AG04450 (cell line): ENCODE measurements at regions not wholly inside any gene's neighbourhood (a gene's known extent, or its start where the extent isn't known, plus 50 kb on each side); places are given as distances from the start of the nearest gene placed in this dataset.

Source experiments
- CTCF ChIA-PET: fragments of 300-600, 350-600 bp; formaldehyde crosslinking; extraction: SDS; loops from one replicate; lab custom pipeline; 2022; ENCODE audit warnings: antibody characterized with exemption, inconsistent platforms; lab: Charles Lee
- POLR2A ChIA-PET: fragments of 350-600 bp; formaldehyde crosslinking; extraction: SDS; loops from one replicate; lab custom pipeline; 2021; ENCODE audit warnings: antibody characterized with exemption, inconsistent platforms; lab: Yijun Ruan, JAX
- DNase-seq: peaks from one replicate; pipeline ENCODE4 v3.0.0-alpha.2; 2011; ENCODE audit warnings: low read depth, low spot score
- H3K27ac ChIP-seq: one replicate; pipeline ENCODE4 v1.5.1; 2012; ENCODE audit warnings: low read depth, low read length, control low read depth
- H3K27me3 ChIP-seq: one replicate; pipeline ENCODE4 v1.6.0; 2012; ENCODE audit warnings: low read length; ENCODE audit not compliant: control insufficient read depth, insufficient read depth
- H3K4me3 ChIP-seq: 2 replicates; pipeline ENCODE4 v1.5.1; 2011; ENCODE audit warnings: mild to moderate bottlenecking, low read depth, low read length, control low read depth
- H3K9me3 ChIP-seq: 2 replicates; pipeline ENCODE4 v1.5.1; 2012; ENCODE audit warnings: low read length; ENCODE audit not compliant: control insufficient read depth, insufficient read depth
- TF ChIP-seq, protein P1 (sequence below): IDR thresholded peaks from 2 replicates; pipeline ENCODE4 v1.5.1; 2011; ENCODE audit warnings: low read depth, low read length, control low read depth, inconsistent platforms

DNA sequence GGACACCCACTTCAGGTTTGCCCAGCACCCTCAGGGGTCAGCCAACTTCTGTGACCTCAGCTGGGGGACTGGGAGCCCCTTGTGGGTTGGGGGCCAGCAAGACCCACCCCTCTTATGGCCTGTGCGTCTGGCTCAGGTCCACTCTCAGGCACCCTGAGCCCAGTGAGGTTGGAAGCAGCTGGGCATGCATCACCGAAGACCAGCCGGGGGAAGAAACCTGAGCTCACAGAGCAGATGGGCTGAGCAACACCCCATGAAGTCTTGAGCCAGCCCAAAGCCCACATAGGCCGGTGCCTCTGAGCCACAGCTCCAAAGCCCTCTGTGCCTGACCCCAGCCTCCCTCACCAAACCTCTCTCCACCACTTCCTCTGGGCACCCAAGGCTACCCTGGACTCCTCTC lies 166.7 kb downstream of the RBFOX3 start:
- Histone ChIP-seq H3K4me3 (no peak overlapping the region), H3K27me3 (no peaks in the 10 kb centered on the region), H3K27ac (no peak overlapping the region), H3K9me3 (no peaks in the 10 kb centered on the region; the same call in 1 of the 2 replicates)
- DNase-seq = no peak
- TF ChIP-seq, protein P1, sequence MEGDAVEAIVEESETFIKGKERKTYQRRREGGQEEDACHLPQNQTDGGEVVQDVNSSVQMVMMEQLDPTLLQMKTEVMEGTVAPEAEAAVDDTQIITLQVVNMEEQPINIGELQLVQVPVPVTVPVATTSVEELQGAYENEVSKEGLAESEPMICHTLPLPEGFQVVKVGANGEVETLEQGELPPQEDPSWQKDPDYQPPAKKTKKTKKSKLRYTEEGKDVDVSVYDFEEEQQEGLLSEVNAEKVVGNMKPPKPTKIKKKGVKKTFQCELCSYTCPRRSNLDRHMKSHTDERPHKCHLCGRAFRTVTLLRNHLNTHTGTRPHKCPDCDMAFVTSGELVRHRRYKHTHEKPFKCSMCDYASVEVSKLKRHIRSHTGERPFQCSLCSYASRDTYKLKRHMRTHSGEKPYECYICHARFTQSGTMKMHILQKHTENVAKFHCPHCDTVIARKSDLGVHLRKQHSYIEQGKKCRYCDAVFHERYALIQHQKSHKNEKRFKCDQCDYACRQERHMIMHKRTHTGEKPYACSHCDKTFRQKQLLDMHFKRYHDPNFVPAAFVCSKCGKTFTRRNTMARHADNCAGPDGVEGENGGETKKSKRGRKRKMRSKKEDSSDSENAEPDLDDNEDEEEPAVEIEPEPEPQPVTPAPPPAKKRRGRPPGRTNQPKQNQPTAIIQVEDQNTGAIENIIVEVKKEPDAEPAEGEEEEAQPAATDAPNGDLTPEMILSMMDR = no peak
- CTCF ChIA-PET = no interaction called here
- POLR2A ChIA-PET = no interaction called here

DNA sequence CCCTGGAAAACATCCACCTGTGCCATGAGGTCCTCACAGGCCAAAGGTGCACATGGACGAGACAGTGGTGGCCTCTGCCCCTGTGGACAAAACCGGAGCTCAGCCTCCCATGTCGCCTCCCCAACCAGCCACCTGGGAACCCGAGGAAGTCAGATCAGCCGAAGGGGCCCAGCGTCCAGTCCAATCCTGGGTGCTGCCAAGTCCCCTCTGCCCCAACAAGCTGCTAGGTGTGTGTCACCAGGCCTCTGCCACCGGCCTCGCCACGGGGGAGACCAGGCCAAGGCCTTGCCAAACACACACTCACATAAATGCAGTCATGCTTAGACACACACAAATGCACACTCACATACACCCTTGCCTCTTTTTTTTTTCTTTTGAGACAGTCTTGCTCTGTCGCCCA lies 167.8 kb downstream of the RBFOX3 start:
- TF ChIP-seq, protein P1 = no peak
- no peak for DNase-seq
- Histone ChIP-seq H3K4me3 (no peak overlapping the region), H3K27ac (no peak overlapping the region), H3K27me3 (no peaks in the 10 kb centered on the region), H3K9me3 (no peaks in the 10 kb centered on the region; the same call in 1 of the 2 replicates)
- ChIA-PET CTCF (no interaction called here), POLR2A (no interaction called here)

DNA sequence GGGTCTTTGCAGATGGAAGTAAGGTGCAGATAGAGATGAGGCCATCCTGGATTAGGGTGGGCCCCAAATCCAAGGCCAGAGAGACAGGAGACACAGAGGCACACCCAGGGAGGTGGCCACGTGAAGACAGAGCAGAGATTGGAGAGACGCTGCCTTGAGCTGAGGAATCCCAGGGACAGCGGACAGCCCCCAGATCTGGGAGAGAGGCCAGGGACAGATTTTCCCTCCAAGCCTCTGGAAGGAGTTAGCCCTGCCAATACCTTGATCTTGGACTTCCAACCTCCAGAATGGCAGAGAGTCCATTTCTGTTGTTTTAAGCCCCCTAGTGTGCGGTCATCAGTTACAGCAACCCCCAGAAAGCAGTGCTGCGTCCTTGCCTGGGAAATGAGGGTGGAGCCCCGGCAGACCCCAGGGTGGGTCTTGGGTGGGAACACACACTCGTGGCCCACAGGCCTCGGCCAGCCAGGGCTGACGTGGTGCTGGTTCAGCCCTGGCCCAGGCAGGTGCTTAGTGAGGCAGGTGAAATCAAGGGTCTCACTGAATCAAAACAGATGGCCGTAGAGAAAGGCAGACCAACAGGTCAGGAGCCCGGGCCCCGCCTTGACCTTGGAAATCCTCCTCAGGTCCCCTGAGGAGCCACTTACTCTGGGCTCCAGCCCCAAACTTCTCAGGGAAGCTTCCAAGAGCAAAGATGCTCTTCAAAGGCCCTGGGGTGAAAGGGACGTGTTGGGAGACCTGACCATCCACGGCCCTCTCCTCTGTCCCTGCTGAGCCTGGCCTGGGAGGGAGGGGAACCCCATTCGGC lies 169.3 kb downstream of the RBFOX3 start:
- TF ChIP-seq, protein P1 = no peak
- POLR2A ChIA-PET = no interaction called here
- Histone ChIP-seq H3K27me3 (no peaks in the 10 kb centered on the region), H3K9me3 (no peaks in the 10 kb centered on the region), H3K27ac (no peak overlapping the region), H3K4me3 (no peak overlapping the region)
- CTCF ChIA-PET = no interaction called here
- DNase-seq = no peak

DNA sequence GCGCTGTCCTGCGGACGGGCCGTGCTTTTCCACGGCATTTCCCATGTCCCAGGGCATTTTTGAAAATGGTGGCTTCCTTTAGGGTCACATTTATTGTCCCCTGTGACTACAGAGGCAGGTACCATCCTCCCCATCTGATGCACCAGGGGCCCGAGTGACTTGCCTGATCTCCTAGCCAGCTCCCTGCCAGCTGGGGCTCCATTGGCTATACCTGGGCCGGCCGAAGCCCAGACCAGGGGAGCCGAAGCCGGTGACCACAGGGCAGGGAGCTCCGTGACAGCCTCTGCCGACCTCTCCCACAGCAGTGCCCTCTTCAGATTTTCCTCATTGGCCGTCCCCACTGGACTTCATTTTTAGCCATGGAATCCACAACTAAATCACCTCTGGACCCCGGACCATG lies 170.6 kb downstream of the RBFOX3 start:
- no peak for DNase-seq
- H3K9me3 ChIP-seq = no peaks in the 10 kb centered on the region
- TF ChIP-seq, protein P1 = no peak
- no peaks in the 10 kb centered on the region for H3K27me3 ChIP-seq
- H3K4me3 ChIP-seq = no peak overlapping the region
- ChIA-PET CTCF (no interaction called here), POLR2A (no interaction called here)
- no peak overlapping the region for H3K27ac ChIP-seq

DNA sequence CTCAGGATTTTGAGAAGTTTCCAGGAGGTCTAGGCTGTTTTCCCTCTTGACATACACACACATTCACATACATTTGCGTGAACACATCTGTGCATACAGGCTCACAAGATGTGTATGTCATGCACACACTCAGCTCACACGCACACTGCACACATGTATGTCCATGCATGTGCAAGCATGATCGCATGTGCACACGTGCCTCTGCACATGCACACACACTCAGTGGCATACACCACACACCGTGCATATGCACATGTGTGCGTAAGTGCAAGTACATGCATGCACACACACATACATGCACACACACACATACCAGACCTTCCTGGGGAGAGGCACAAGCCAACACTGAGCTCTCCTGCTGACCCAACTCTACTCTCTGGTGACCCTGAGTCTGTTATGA lies 171.4 kb downstream of the RBFOX3 start:
- Histone ChIP-seq H3K4me3 (no peak overlapping the region), H3K9me3 (no peaks in the 10 kb centered on the region), H3K27ac (no peak overlapping the region), H3K27me3 (no peaks in the 10 kb centered on the region)
- TF ChIP-seq, protein P1 = no peak
- CTCF ChIA-PET = no interaction called here
- POLR2A ChIA-PET = no interaction called here
- DNase-seq = no peak
